ENCODE measurements at regions not wholly inside any gene's neighbourhood (a gene's known extent, or its start where the extent isn't known, plus 50 kb on each side); places are given as distances from the start of the nearest gene placed in this dataset.
"Not testable (repeated sequence)": the region's sequence is repeated elsewhere in the genome, so short reads cannot be mapped to it uniquely, and the experiment has no call there.

DNA sequence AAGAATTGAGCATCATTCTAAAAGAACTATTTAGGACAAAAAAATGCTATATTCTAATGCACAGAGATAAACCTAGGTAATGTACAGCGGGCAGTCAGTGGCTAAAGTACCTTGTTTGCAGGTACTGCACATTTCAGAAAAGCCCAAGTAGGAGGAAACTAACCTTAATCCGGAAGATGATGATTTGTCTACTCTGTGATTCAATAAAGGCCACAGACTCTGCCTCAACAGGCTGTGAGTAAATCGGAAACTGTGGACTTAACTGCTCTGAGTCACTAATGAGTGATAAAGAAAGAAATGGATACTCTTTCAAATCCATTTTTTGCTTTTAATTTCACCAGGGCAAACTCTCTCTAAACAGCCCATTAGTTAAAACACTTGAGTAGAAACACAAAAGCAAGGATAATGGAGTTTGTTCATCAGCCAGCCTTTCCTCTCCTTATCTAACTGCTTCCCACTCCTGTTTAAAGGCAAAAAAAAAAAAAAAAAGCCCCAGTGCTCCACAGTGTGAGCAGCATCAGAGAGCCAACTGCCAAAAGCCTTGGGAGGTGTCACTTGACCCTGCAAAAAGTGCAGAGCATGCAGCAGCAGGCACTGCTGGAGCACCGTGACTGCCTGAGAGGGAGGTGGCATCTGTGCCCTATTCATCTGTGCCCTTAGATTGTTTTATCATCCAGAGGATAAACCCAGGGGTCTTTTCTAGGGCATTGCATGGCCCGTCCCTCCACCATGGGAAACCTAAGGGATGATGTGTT, 187.7 kb downstream of the SATB1 start:
- no peak for DNase-seq (ENCODE audit: low read depth in 1 of 2, low spot score in 1 of 2)

DNA sequence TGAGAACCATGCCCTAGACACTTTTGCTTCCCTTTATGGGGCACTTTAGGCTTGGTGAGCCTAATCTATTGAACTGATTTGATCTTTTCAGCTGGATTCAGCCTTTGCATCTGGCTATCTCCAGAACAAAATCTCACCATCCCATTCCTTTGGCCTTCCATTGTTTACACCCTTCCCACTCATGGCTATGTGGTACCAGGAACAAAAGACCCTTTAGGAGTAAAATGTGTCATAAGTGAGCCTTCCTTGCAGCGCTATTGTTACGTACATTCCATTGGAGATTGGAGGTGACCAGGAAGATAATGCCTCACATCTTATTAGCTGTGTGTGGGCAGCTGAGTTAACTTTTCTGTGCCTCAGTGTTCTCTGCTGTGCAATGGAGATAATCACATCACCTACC, 188.4 kb downstream of the SATB1 start:
- no peak for DNase-seq (ENCODE audit: low read depth in 1 of 2, low spot score in 1 of 2)

DNA sequence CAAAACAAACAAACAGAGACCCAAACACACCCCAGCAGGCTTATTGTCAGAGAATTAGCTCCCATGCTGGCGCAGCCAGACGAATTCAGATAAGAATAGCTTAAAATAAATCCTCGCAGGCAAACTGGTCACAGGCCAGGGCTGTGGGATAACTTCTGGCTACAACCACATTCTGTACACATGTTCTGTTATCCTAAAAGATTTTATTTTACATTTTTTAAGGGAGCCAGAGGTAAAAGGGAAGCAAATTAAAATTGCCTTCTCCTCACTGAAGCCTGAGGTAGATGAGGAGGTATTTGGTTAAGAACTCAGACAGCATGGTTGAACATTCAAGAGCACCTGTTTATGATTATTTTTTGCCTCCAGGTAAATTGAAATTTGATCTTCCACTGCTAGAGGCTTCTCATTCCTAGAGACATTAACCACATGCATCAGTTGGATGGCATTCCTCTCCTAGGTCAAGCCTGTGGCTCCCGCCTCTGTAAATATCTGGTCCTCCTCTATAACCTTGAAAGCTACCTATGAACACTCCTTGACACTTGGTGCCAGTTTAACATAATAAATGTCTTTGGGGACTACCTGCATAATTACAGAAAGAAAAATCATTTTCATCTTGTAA, 190.3 kb downstream of the SATB1 start:
- DNase-seq (ENCODE audit: low read depth in 1 of 2, low spot score in 1 of 2) = no peak

DNA sequence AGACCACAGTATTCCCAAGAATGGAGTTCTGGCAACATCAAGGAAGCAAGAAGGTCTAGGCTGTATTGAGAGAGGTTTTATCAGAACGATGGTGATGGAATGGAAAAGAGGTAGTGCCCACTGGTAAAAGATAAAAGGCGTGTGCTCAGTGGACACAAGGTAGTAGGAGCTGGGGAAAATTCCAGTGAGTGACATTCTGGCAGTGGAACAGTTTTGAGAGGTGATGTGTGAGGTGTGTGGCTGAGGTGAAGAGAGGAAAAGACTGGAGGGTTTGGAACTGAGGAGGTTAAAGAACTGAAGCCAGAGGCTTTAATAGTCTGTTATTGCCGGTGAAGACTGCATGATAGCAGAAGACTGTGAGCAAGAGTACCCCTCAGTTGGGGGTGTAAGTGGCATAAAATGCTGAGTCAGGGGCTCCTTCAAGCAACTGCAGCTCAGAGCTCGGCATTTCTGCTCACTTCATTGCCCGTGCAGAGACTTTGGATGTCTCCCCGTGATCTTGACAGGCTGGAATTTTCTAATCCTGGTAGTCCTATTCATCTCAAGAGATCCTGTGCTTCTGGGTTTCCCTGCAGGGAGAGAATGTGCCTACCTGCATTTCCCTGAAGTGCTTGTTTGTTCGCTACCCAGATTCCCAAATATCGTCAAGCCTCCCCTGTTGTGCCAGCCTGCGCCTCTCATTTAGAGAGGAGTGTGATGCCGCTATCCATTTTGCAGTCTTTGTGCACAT, 191.0 kb downstream of the SATB1 start:
- DNase-seq (ENCODE audit: low read depth in 1 of 2, low spot score in 1 of 2) = no peak

DNA sequence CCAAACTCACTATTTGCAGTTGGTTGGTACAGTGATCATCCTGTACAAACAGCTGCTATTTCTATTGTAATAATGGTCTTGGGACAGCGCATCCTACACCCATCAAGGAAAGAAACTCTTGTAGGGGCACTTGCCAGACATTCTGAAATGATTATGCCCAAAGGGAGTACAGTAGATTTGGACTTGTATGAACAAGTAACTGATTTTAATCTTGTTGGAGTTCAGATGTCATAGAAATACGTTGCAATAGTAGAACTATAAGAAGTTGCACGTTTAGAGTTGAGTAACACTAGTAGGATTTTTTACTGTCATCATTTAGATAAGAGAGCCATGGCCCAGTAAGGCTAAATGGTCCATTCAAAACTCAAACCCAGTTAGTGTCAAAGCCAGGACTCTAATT, 192.8 kb downstream of the SATB1 start:
- DNase-seq (ENCODE audit: low read depth in 1 of 2, low spot score in 1 of 2) = no peak

DNA sequence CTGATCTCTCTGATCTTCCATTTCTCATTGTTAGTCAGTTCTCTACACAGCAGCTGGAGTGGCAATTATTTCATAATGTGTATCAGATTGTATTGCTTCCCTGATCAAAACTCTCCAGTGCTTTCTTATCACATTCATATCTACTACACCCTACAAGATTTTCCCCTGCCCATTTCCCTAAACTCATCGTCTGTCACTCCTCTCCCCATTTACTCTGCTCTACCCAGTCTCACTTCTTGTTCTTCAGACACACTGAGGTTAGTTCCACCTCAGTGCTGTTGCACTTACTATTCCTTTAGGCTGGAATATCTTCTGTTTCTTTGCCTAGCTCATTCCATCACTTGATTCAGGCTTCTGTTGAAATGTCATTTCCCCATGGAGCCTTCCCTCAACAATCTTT, 197.1 kb downstream of the SATB1 start:
- no peak for DNase-seq (ENCODE audit: low read depth in 1 of 2, low spot score in 1 of 2)

DNA sequence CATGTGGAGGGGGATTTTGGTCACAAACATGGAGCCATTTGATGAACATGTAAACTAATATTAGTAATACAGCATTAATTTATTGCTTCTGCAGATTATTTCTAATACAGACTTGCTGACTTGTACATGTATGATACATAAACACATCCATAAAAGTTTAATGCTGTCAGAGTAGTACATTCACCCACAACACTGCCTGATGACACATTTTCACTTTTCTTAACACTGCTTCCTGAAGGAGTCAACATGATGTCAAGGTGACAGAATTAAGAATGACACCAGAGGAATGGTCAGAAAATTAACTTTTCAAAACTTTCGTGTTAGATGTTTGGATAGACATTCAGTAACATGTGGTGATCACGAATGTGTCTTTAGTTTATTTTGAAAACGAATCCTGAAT, 199.4 kb downstream of the SATB1 start:
- DNase-seq (ENCODE audit: low read depth in 1 of 2, low spot score in 1 of 2) = no peak

DNA sequence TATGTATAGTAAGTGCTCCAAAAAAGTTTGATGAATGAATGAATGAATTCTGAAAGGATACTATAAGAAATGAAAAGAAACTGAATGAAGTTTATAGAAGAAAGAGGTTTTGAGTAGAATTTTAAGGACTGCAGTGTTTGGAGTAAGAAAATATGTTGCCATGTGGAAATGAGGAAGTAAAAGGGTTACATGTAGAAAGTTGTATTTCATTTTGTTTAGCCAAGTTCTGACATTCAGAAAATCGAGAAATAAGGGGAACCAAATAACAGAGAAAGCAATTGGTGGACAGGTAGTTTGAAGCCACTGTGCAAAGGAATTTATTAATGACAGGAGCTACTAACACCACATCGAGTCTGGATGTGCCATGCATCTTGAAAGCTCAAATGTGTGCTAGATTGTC, 200.7 kb downstream of the SATB1 start:
- DNase-seq (ENCODE audit: low read depth in 1 of 2, low spot score in 1 of 2) = no peak

DNA sequence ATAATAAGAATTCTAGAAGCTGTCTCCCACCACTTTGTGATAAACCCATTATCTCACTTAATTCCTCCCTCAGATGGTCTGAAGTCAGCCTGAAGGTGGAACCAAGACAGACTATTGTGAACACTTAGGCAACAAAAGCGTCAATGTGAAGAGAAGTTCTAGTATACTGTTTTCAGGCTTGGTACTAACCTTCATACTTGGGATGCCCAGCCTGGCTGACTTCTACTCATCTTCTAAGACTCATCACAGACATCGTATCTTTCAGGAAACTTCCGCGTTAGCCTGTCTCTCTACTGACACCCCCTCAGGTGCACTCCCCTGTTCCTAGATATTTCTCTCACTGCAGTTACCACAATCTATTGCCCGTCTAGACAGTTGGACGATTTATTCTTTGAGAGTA, 201.2 kb downstream of the SATB1 start:
- DNase-seq (ENCODE audit: low read depth in 1 of 2, low spot score in 1 of 2) = no peak

DNA sequence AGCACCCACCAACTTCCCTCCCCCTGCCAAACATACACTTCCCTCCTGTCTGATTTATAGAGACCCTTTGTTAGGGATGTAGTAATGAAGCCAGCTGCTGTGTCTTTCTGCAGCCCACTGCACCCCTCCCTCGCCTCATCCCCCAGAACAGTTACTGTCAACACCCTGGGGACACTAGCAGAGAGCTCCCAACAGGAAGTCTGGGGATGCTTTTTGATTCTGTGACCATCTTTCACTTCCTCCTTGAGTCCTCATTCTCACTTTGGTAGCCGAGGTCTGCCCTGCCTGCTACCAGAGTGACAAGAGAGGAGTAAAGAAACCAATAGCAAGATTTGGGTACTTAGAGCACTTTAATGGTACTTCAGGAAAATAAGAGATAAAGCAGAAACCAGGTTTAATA, 201.6 kb downstream of the SATB1 start:
- DNase-seq (ENCODE audit: low read depth in 1 of 2, low spot score in 1 of 2) = no peak

DNA sequence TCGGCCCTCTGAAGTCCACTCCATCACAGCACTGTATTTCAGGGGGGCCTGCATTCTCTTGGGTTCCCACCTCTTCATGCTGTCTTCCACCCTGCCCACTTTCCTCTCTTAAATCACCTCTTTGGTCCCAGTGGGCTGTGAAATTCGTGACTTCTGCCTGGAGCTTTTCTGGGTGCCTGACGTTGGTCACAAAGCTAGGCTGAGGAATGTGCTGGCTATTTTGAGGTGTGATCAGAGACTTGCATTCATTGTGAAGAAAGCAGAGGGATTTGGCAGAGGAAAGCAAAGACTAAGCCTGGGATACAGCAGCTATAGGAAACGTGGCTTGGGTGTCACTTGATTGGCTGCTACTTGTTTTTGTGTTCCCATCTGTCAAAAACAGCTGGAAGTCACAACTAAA, 202.5 kb downstream of the SATB1 start:
- DNase-seq (ENCODE audit: low read depth in 1 of 2, low spot score in 1 of 2) = no peak

DNA sequence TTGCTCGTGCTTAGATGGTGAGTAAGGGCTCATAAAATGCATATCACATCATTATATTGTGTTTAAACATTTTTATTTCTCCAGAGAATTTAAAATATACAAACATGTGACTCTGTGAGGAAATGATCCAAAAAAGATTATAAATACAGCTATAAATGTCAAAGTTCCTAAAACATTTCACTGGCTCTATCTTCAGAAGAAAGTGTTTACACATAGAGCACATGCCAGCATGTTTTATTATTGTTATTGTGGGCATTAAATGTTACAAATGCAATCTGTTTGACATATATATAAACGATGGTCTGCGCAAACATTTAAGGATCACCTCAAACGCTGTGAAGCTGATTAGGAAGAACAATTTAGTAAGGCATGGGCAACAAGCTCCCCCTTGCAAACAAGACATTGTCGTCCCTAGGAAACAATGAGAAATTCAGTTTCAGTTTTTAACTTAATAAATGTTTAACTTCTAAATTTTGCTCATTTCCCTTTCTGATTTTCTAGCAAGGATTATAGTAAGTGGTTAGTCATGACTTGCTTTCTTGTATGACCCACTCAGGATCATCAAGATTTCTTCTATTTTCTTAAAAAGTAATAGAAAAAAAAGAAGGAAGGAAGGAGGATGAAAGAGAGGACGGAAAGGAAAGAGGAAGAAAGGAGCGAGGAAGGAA, 207.5 kb downstream of the SATB1 start:
- DNase-seq (ENCODE audit: low read depth in 1 of 2, low spot score in 1 of 2) = no peak

DNA sequence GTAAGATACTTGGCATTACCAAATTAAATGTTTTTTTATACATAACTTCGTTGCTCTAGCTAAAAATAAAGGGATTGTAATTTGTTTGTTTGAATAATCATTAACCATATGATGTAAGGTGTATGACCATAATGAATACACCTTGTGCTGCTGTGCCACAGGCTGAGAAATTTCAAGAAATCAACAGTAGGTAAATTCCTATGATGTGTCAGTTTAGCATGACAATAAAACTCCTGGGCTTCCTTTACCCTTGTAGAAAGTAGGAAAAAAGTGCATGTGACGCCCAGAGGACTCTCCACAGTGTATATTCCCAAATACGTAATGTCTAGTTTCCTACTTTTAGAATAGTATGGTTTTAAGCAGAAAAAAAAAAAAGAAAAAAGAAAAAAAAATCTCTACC, 208.1 kb downstream of the SATB1 start:
- no peak for DNase-seq (ENCODE audit: low read depth in 1 of 2, low spot score in 1 of 2)

DNA sequence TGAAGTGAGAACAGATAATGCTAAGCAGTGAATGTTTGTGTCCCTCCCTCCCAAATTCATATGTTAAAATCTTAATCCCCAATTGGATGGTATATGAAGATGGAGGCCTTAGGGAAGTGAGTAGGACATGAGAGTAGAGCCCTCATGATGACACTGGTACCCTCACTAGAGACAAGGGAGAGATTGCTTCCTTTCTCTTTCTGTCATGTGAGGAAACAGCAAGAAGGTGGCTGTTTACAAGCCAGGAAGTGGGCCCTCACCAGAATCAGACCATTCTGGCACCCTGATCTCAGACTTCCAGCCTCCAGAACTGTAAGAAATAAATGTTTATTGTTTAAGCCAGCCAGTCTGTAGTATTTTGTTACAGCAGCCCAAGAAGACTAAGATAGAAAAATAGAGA, 209.5 kb downstream of the SATB1 start:
- no peak for DNase-seq (ENCODE audit: low read depth in 1 of 2, low spot score in 1 of 2)

DNA sequence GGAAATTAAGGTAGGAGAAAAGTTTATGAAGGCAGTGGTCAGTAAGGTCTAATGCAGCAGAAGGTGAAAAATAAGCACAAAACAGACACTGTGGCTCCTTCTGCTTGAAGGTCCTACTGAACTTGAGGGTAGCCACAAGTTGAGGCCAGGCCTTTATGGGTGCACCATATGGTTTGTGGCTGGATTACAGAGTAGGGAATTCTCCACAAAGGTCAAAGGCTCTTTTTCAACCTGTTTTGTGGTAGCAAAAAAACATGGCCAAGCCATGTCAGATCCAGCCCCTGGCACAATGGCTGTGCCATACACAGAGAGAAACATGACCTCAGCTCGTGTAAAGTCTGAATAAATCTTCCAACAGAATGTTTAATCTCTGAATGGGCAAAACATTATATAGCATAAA, 214.0 kb downstream of the SATB1 start:
- no peak for DNase-seq (ENCODE audit: low read depth in 1 of 2, low spot score in 1 of 2)

DNA sequence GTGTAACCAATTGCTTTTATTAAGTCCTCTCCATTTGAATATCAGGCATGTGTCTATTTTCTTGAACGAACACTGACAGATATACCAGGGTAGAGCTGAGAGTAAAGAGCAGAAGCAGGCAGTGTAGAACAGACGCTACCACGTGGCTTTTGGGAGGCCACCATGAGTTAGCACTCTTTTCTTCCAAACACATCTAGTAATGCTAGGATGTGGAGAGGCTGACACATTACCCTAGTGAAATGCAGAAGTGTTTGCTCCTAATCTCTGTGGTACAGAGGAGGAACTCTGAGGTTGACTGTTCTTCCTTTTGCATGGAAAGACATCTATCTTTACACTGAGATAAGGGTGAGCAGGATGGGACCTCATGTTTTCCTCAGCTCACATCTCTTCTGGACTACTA, 216.3 kb downstream of the SATB1 start:
- DNase-seq (ENCODE audit: low read depth in 1 of 2, low spot score in 1 of 2) = no peak

DNA sequence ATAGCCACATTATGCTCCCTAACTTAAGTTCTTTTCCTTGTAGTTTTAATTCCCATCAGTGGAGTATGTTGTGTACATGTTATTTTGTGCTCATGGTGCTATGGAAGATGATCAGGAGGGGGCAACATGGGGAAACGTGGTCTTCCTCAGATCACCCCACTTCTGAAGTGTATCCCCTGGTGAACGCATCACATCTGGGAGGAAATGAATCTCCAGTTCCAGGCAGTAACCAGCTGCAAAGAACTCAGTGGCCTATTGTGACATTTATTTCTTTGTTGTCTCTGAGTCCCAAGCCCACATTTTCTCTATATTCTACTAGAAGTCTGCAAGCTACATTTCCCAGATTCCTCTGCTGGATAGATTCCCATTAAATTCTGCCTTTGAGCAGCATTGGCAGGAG, 217.0 kb downstream of the SATB1 start:
- DNase-seq (ENCODE audit: low read depth in 1 of 2, low spot score in 1 of 2) = no peak

DNA sequence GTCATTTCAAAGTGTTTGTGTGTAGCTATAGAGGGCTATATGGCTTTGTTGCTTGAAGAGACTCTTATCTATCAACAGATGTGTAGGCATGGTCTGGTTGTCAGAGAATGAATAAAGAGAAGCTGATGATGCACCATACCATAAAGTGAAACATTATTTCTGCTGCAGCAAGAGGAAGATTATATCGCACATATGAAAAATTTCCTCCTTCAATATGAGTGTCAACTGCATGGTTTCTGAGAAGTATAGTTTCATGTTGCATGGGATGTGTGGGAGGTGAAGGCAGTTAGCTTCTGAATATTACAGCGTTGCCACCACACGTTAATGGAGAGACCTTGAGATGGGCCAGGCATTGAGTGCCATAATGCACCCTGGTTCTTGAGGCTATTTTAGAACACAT, 217.9 kb downstream of the SATB1 start:
- DNase-seq (ENCODE audit: low read depth in 1 of 2, low spot score in 1 of 2) = no peak

DNA sequence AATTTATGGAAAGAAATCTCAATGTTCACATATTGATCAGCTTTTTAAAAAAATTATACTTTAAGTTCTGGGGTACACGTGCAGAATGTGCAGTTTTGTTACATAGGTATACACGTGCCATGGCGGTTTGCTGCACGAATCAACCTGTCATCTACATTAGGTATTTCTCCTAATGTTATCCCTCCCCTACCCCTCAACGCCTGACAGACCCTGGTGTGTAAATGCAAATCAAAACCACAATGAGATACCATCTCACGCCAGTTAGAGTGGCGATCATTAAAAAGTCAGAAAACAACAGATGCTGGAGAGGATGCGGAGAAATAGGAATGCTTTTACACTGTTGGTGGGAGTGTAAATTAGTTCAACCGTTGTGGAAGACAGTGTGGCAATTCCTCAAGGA, 219.4 kb downstream of the SATB1 start:
- DNase-seq (ENCODE audit: low read depth in 1 of 2, low spot score in 1 of 2) = not testable (repeated sequence)

DNA sequence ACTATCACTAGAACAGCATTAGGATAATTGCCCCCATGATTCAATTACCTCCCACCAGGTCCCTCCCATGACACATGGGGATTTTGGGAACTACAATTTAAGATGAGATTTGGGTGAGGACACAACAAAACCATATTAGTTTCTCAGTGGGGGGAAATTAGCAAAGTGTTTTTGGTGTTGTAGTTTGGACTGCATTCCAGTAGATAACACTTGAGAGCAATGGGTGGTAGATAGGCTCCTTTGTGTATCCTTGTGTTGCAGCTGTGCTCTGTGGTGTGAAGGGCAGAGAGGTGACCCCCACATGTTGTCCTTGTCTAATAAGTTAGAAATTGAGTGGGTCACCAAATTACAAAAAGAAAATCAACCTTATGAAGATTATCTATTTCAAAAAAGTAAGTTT, 223.8 kb downstream of the SATB1 start:
- no peak for DNase-seq (ENCODE audit: low read depth in 1 of 2, low spot score in 1 of 2)

DNA sequence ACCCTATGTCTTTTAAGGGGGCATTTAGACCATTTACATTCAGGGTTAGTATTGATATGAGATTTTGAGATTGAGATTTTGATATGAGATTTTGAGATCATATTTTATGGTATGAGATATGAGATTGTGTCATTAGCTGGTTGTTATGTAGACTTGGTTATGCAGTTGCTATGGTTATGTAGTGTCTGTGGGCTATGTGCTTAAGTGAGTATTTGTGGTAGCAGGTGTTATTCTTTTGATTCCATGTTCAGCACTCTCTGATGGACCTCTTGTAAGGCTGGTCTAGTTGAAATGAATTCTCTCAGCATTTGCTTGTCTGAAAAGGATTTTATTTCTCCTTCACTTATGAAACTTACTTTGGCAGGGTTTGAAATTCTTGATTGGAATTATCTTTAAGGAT, 225.4 kb downstream of the SATB1 start:
- no peak for DNase-seq (ENCODE audit: low read depth in 1 of 2, low spot score in 1 of 2)

DNA sequence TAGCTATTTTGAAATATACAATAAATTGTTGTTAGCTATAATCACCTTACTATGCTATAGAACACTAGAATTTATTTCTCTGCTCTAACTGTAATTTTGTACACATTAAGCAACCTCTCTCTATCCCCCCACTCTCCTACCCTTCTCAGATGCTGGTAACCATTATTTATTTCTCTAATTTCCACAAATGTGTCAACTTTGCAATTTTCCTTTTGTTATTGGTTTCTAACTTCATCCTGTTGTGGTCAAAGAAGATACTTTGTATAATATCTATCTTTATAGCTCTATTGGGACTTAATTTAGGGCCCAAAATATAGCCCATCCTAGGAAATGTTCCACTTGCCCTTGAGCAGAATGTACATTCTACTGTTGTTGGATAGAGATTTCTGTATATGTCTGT, 229.3 kb downstream of the SATB1 start:
- DNase-seq (ENCODE audit: low read depth in 1 of 2, low spot score in 1 of 2) = no peak

Measured in stimulated activated CD4-positive, alpha-beta T cell treated with anti-CD3 and anti-CD28 coated beads, Interleukin-15, amount 100 ng/mL, for 1 hour (primary cell).